H1 (cell line): ENCODE measurements at regions not wholly inside any gene's neighbourhood (a gene's known extent, or its start where the extent isn't known, plus 50 kb on each side); places are given as distances from the start of the nearest gene placed in this dataset.

ENCODE experiments used
- BRCA1 ChIP-seq: IDR thresholded peaks from 2 replicates; pipeline ENCODE4 v1.6.1; 2012; ENCODE audit warnings: low read depth, low read length, improper control_type of control experiment
- CTCF ChIP-seq, 3 experiments: IDR thresholded peaks; 1 replicate in 2 of 3; 2 replicates in 1 of 3; pipeline versions ENCODE4 v1.5.1 to v1.6.1; 2011; ENCODE audit warnings: low read length in 3 of 3, mild to moderate bottlenecking in 3 of 3, inconsistent platforms in 2 of 3, low read depth in 1 of 3, moderate library complexity in 1 of 3; ENCODE audit not compliant: insufficient read depth in 1 of 3; ENCODE audit errors: control extremely low read depth in 1 of 3
- EP300 ChIP-seq, 2 experiments: IDR thresholded peaks; 1 replicate in 1 of 2; 2 replicates in 1 of 2; pipeline ENCODE4 v1.6.1; 2011 to 2012; ENCODE audit warnings: low read depth in 2 of 2, low read length in 2 of 2, mild to moderate bottlenecking in 2 of 2, borderline replicate concordance in 1 of 2, inconsistent platforms in 1 of 2, moderate library complexity in 1 of 2
- EZH2 ChIP-seq: fragments of 200-600 bp; sonication (generic); IDR thresholded peaks from 2 replicates; pipeline ENCODE4 v1.7.1; 2012; ENCODE audit warnings: low read depth, mild to moderate bottlenecking, moderate library complexity, low read length, inconsistent platforms; ENCODE audit not compliant: severe bottlenecking
- HDAC2 ChIP-seq, 2 experiments: fragments of 300-600 bp in 1 of 2; sonication (generic) in 1 of 2; IDR thresholded peaks; 2 replicates each; pipeline ENCODE4 v1.6.1; 2011 to 2012; ENCODE audit warnings: low read depth in 2 of 2, low read length in 2 of 2, mild to moderate bottlenecking in 2 of 2, moderate library complexity in 2 of 2, borderline replicate concordance in 1 of 2, inconsistent platforms in 1 of 2
- KDM5A ChIP-seq: fragments of 200-600 bp; IDR thresholded peaks from 2 replicates; pipeline ENCODE4 v1.7.1; 2012; ENCODE audit warnings: mild to moderate bottlenecking, low read length, inconsistent platforms, mixed read lengths
- MAX ChIP-seq: IDR thresholded peaks from 2 replicates; pipeline ENCODE4 v1.6.1; 2012; ENCODE audit warnings: inconsistent platforms
- POLR2A ChIP-seq, 2 experiments: IDR thresholded peaks; 1 replicate in 1 of 2; 2 replicates in 1 of 2; pipeline ENCODE4 v1.6.1; 2011; ENCODE audit warnings: low read depth in 2 of 2, low read length in 2 of 2, mild to moderate bottlenecking in 2 of 2; ENCODE audit errors: control extremely low read depth in 1 of 2
- POLR2AphosphoS5 ChIP-seq: IDR thresholded peaks from 2 replicates; pipeline ENCODE4 v1.6.1; 2011; ENCODE audit warnings: low read depth, low read length
- POU5F1 ChIP-seq: IDR thresholded peaks from 2 replicates; pipeline ENCODE4 v1.6.1; 2011; ENCODE audit warnings: low read depth, mild to moderate bottlenecking, low read length, moderate library complexity
- RXRA ChIP-seq: IDR thresholded peaks from 2 replicates; pipeline ENCODE4 v1.6.1; 2011; ENCODE audit warnings: low read depth, mild to moderate bottlenecking, low read length, moderate library complexity; ENCODE audit not compliant: insufficient read depth

GRCh38 chr3:159911664-159912037 is 77.0 kb upstream of the IL12A start:
- TF ChIP-seq CTCF (IDR thresholded peaks at IDR 0.05; ENCODE audit: control extremely low read depth in 1 of 3, insufficient read depth in 1 of 3, low read depth in 1 of 3, low read length in 3 of 3) (no peak), RXRA (no peak), POU5F1 (no peak), BRCA1 (no peak), MAX (no peak), POLR2A (IDR thresholded peaks at IDR 0.05; ENCODE audit: control extremely low read depth in 1 of 2, low read depth in 2 of 2, low read length in 2 of 2) (no peak), HDAC2 (IDR thresholded peaks at IDR 0.05; ENCODE audit: borderline replicate concordance in 1 of 2, low read depth in 2 of 2, low read length in 2 of 2) (no peak), POLR2AphosphoS5 (no peak), EP300 (IDR thresholded peaks at IDR 0.05; ENCODE audit: borderline replicate concordance in 1 of 2, low read depth in 2 of 2, low read length in 2 of 2) (no peak), EZH2 (no peak), KDM5A (no peak)
